Testis (tissue), 2 donors: ENCODE measurements at regions not wholly inside any gene's neighbourhood (a gene's known extent, or its start where the extent isn't known, plus 50 kb on each side); places are given as distances from the start of the nearest gene placed in this dataset.

Experiments
- DNase-seq: peaks from one replicate; pipeline ENCODE4 v3.0.0-alpha.2; 2019
- H3K27ac ChIP-seq, 2 donors: fragments of 200-600 bp; sonication (generic); one replicate each; pipeline ENCODE4 v1.5.1; 2019
- H3K27me3 ChIP-seq: fragments of 200-600 bp; sonication (generic); one replicate; pipeline ENCODE4 v1.5.1; 2019
- H3K36me3 ChIP-seq: fragments of 200-600 bp; sonication (generic); one replicate; pipeline ENCODE4 v1.5.1; 2017; ENCODE audit warnings: low read depth; ENCODE audit errors: missing control alignments
- H3K4me1 ChIP-seq: fragments of 200-600 bp; sonication (generic); one replicate; pipeline ENCODE4 v1.5.1; 2019
- H3K4me3 ChIP-seq, 2 donors: fragments of 200-600 bp; sonication (generic); one replicate each; pipeline ENCODE4 v1.5.1; 2017 to 2019
- H3K9me3 ChIP-seq: fragments of 200-600 bp; sonication (generic); one replicate; pipeline ENCODE4 v1.5.1; 2017
- POLR2A ChIP-seq: fragments of 450-650 bp; IDR thresholded peaks from one replicate; pipeline ENCODE4 v1.6.1; 2017; ENCODE audit warnings: antibody characterized with exemption, mild to moderate bottlenecking, moderate library complexity
- WGBS, 2 donors: methylation state at CpG; one replicate each; pipeline ENCODE4 v1.1.5; 2018; 5-methylcytosine and 5-hydroxymethylcytosine counted together
- intact Hi-C: fragments of 100-400 bp; cut with DNase I; formaldehyde crosslinking; loops from one replicate; pipeline ENCODE4 v1.15.1; 2023; ENCODE audit warnings: low total_unique reads
- TF ChIP-seq, protein P1 (sequence below), 3 experiments: fragments of 450-650 bp in 2 of 3; fragments of 200-600 bp in 1 of 3; sonication (generic) in 1 of 3; IDR thresholded peaks; one replicate each; pipeline ENCODE4 v1.5.1; 2016 to 2019; ENCODE audit warnings: antibody characterized with exemption in 3 of 3, mild to moderate bottlenecking in 2 of 3, moderate library complexity in 1 of 3

DNA sequence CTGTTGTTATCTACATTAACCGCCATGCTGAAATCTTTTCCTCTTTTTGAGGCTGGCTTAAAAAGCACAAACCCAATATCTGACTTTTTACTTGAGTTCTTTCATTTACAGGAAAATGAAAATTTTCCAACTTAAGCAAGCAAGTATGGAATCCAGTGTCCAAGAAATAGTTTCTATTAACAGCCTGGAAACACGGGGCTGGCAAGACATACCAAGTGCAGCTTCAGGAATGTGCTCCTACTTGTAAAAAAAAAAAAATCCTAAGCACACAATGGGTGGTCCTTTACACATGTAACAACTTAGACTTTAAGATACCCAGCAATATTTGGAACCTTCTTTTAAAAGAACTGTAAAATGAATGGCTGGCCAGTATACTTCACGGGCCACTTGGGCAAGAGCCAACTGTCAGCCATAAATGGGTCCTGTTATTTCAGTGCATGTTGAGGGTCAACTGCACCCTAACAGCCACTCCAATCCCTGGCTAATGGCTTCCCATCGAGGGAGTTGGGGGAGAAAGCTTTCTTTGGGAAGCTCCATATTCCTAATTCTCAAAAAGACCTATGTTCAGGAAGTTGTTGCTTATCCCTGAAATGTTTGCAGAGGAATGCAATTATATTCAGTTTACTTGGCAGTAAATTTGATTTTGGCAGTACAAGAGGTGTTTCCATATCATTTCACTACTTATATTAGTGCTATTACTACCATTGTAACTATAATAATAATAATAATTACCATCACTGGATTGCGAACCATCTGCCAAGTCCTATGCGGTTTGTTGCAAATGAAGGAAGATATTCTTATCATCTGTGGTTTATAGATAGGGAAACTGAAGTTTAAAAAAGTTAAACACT lies 236.4 kb upstream of the TMEM72 start:
- no peak overlapping the region for H3K27ac ChIP-seq
- H3K36me3 ChIP-seq = no peaks in the 10 kb centered on the region
- H3K4me1 ChIP-seq = peaks cover 3% of the 10 kb centered on the region
- H3K4me3 ChIP-seq = no peak overlapping the region
- intact Hi-C loops = no loop called here
- WGBS, 2 donors = 57 to 64% methylated on average over 6 of the region's 6 CpGs
- H3K9me3 ChIP-seq = no peaks in the 10 kb centered on the region
- H3K27me3 ChIP-seq = no peaks in the 10 kb centered on the region
- DNase-seq = peak; percentile 51
- TF ChIP-seq, protein P1, sequence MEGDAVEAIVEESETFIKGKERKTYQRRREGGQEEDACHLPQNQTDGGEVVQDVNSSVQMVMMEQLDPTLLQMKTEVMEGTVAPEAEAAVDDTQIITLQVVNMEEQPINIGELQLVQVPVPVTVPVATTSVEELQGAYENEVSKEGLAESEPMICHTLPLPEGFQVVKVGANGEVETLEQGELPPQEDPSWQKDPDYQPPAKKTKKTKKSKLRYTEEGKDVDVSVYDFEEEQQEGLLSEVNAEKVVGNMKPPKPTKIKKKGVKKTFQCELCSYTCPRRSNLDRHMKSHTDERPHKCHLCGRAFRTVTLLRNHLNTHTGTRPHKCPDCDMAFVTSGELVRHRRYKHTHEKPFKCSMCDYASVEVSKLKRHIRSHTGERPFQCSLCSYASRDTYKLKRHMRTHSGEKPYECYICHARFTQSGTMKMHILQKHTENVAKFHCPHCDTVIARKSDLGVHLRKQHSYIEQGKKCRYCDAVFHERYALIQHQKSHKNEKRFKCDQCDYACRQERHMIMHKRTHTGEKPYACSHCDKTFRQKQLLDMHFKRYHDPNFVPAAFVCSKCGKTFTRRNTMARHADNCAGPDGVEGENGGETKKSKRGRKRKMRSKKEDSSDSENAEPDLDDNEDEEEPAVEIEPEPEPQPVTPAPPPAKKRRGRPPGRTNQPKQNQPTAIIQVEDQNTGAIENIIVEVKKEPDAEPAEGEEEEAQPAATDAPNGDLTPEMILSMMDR (IDR thresholded peaks at IDR 0.05) = no peak
- no peak for TF ChIP-seq POLR2A

DNA sequence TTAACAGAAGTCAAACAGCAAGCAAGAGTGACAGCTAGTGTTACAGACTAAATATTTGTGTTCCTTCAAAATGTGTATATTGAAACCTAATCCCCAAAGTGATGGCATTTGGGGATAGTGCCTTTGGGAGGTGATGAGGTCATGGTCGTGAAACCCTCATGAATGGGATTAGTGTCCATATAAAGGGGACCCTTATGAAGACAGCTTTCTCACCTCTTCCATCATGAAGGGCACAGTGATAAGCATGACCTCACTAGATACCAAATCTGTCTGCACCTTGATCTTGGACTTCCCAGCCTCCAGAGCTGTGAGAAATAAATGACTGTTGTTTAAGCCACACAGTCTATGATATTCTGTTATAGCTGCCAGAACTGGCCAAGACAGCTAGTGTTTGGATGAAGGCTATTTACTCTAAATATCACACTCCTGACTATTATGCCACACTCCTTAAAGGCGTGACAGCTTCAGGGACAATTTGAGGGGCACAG lies 235.7 kb upstream of the TMEM72 start:
- Histone ChIP-seq H3K9me3 (no peaks in the 10 kb centered on the region), H3K27me3 (no peaks in the 10 kb centered on the region), H3K4me1 (peaks cover 3% of the 10 kb centered on the region), H3K4me3 (no peak overlapping the region), H3K27ac (no peak overlapping the region), H3K36me3 (no peaks in the 10 kb centered on the region)
- no peak for DNase-seq
- intact Hi-C loops = no loop called here
- no peak for TF ChIP-seq POLR2A
- TF ChIP-seq, protein P1 (IDR thresholded peaks at IDR 0.05) = no peak
- 86 to 91% methylated on average over 2 of the region's 2 CpGs for WGBS, 2 donors

DNA sequence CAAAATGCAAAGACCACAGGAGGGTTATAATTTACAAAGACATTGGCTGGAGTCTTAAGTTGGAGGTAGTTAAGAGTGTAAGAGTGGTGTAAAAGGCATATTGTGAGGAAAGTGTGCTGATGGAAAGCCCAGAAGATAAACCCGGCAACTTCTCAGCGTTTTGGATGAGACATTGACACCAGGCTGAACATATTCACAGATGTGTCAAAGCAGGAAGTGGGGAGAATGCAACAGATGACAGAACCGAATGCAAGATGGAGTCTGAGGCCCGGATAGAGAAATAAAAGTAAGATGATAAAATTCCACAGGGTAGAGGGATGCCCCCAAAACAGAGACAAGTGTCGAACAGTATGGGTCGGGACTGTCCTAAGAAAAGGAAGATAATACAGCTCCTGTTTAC lies 230.4 kb upstream of the TMEM72 start:
- intact Hi-C loops = loop anchor here (5.0 kb wide), 1 partner anchor 87 kb away; no protein-coding TSS in a partner anchor
- no peaks in the 10 kb centered on the region for H3K27me3 ChIP-seq
- TF ChIP-seq, protein P1 (IDR thresholded peaks at IDR 0.05) = no peak
- TF ChIP-seq POLR2A = no peak
- no peaks in the 10 kb centered on the region for H3K4me1 ChIP-seq
- 92 to 95% methylated on average over 6 of the region's 6 CpGs for WGBS, 2 donors
- DNase-seq = no peak
- H3K9me3 ChIP-seq = no peaks in the 10 kb centered on the region
- no peaks in the 10 kb centered on the region for H3K36me3 ChIP-seq
- H3K4me3 ChIP-seq = no peak overlapping the region
- H3K27ac ChIP-seq = no peak overlapping the region

DNA sequence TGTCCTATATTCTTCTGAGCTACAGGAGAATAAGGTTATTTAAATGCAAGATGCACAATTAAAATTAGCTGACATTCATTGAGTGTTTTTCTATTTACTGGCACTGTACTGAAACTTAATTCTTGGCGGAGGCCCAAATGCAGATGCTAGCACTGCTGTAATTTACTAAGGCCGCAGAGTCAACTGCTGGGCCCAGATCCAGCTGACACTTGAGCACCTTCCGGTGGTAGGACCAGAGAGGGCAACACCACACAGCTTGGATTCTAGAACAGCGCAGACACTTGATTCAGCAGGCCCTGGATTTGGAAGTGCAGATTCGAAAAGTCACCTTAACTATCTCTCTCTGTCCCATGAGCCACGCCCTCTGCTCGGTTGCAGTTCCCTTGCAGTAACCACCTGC lies 228.6 kb upstream of the TMEM72 start:
- no peak for TF ChIP-seq POLR2A
- TF ChIP-seq, protein P1 (IDR thresholded peaks at IDR 0.05) = no peak
- no peaks in the 10 kb centered on the region for H3K9me3 ChIP-seq
- intact Hi-C loops = loop anchor here (5.0 kb wide), 1 partner anchor 85 kb away; no protein-coding TSS in a partner anchor
- no peak overlapping the region for H3K4me3 ChIP-seq
- 76 to 81% methylated on average over 7 of the region's 7 CpGs for WGBS, 2 donors
- no peak overlapping the region for H3K27ac ChIP-seq
- H3K36me3 ChIP-seq = no peaks in the 10 kb centered on the region
- no peaks in the 10 kb centered on the region for H3K27me3 ChIP-seq
- H3K4me1 ChIP-seq = no peaks in the 10 kb centered on the region
- DNase-seq = no peak
